Glutamatergic neuron (in vitro differentiated cells): ENCODE measurements at regions not wholly inside any gene's neighbourhood (a gene's known extent, or its start where the extent isn't known, plus 50 kb on each side); places are given as distances from the start of the nearest gene placed in this dataset.
A peak's percentile ranks its signal among the peaks of the same experiment; 100 is the strongest.
"Not testable (repeated sequence)": the region's sequence is repeated elsewhere in the genome, so short reads cannot be mapped to it uniquely, and the experiment has no call there.

Experiments
- DNase-seq: peaks from one replicate; pipeline ENCODE4 v3.0.0; 2022
- H3K27ac Mint-ChIP-seq: one replicate; pipeline ENCODE4 v1.8.0; 2020; ENCODE audit warnings: mild to moderate bottlenecking, mixed read lengths, inconsistent platforms; ENCODE audit not compliant: unreplicated experiment
- H3K27me3 Mint-ChIP-seq: one replicate; pipeline ENCODE4 v1.8.0; 2020; ENCODE audit warnings: mild to moderate bottlenecking, moderate library complexity, mixed read lengths, inconsistent platforms; ENCODE audit not compliant: unreplicated experiment
- H3K36me3 Mint-ChIP-seq: one replicate; pipeline ENCODE4 v1.8.0; 2020; ENCODE audit warnings: mild to moderate bottlenecking, mixed read lengths, inconsistent platforms; ENCODE audit not compliant: unreplicated experiment
- H3K4me1 Mint-ChIP-seq: one replicate; pipeline ENCODE4 v1.8.0; 2020; ENCODE audit warnings: mild to moderate bottlenecking, low read depth, mixed read lengths, inconsistent platforms; ENCODE audit not compliant: unreplicated experiment
- H3K4me3 Mint-ChIP-seq: one replicate; pipeline ENCODE4 v1.8.0; 2020; ENCODE audit warnings: mild to moderate bottlenecking, mixed read lengths, inconsistent platforms; ENCODE audit not compliant: unreplicated experiment
- H3K9me3 Mint-ChIP-seq: one replicate; pipeline ENCODE4 v1.8.0; 2020; ENCODE audit warnings: mild to moderate bottlenecking, moderate library complexity, mixed read lengths, inconsistent platforms; ENCODE audit not compliant: unreplicated experiment
- CTCF ChIP-seq: fragments of 200-600 bp; sonication (generic); IDR thresholded peaks from one replicate; pipeline ENCODE4 v1.5.0; 2021; ENCODE audit not compliant: partially characterized antibody, unreplicated experiment

- TF ChIP-seq CTCF = no peak
- Mint-ChIP-seq H3K27ac (no peak overlapping the region), H3K4me1 (no peaks in the 10 kb centered on the region), H3K9me3 (no peaks in the 10 kb centered on the region), H3K4me3 (no peak overlapping the region), H3K27me3 (peaks cover 1% of the 10 kb centered on the region), H3K36me3 (no peaks in the 10 kb centered on the region)
- no peak for DNase-seq
Measured at GRCh38 chr1:119266386-119266785, 102.2 kb upstream of the HAO2 start.

- no peak overlapping the region for H3K4me3 Mint-ChIP-seq
- H3K27ac Mint-ChIP-seq = no peak overlapping the region
- H3K36me3 Mint-ChIP-seq = no peaks in the 10 kb centered on the region
Measured at GRCh38 chr1:119266858-119267257, 101.7 kb upstream of the HAO2 start.

GRCh38 chr1:119267288-119267687 is 101.3 kb upstream of the HAO2 start:
- not testable (repeated sequence) for H3K27me3 Mint-ChIP-seq, H3K4me1 Mint-ChIP-seq, DNase-seq, H3K27ac Mint-ChIP-seq, H3K36me3 Mint-ChIP-seq, H3K9me3 Mint-ChIP-seq, H3K4me3 Mint-ChIP-seq

More at GRCh38 chr1:119266858-119267257, 101.7 kb upstream of the HAO2 start:
- H3K4me1 Mint-ChIP-seq = no peaks in the 10 kb centered on the region
- no peaks in the 10 kb centered on the region for H3K9me3 Mint-ChIP-seq
- TF ChIP-seq CTCF = no peak
- DNase-seq = no peak
- H3K27me3 Mint-ChIP-seq = peaks cover 1% of the 10 kb centered on the region

- H3K9me3 Mint-ChIP-seq = no peaks in the 10 kb centered on the region
- no peak for DNase-seq
- peaks cover under 1% of the 10 kb centered on the region for H3K27me3 Mint-ChIP-seq
- no peaks in the 10 kb centered on the region for H3K36me3 Mint-ChIP-seq
- H3K4me1 Mint-ChIP-seq = no peaks in the 10 kb centered on the region
- no peak overlapping the region for H3K4me3 Mint-ChIP-seq
- TF ChIP-seq CTCF = no peak
- H3K27ac Mint-ChIP-seq = no peak overlapping the region
Measured at GRCh38 chr1:119268879-119269278, 99.7 kb upstream of the HAO2 start.

DNA sequence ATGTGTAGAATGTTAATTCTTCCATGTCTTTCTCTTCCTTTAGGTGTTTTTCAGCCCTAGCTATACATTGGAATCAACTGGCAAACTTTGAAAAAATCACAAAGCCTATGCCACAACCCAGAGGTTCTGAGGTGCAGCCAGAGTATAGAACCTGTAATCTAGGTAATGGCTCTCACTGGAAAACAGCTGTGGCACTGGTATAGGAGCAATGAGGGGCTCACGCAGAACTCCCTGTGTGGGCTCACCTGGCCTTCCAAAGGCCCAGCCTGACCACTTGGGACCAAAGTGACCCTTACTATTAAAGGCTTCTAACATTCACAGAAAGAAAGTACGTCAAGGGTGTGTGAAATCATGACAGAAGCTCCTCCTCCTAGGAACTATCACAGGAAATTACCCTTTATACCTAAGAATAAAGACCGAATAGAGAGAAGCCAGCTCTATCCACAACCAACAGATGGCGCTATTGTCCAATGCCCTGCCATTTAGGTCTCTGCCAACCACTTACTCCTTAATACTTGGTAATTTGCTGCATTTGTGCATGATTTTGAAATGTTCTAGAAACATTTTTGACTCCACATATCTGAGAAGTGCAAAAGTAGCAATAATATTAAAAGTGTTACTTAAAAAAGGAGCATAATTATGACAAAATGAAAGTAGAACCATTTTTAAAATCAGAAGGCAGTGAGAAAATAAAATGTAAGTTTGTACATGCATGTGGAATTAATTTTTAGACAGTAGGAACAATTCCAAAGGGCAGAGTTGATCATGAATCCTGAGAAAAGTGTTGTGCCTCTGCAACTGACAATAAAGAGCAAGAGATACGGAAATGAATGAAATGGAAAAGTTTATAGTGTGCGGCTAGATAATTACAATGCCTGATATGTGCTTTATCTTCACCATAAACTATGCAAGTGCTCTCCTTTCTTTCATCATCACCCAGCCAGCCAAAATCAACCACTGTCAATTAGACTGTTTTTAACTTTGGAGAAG is 93.1 kb upstream of the HAO2 start:
- peak; percentile 89 for TF ChIP-seq CTCF
- H3K9me3 Mint-ChIP-seq = peaks cover 3% of the 10 kb centered on the region
- H3K27ac Mint-ChIP-seq = no peak overlapping the region
- H3K4me3 Mint-ChIP-seq = no peak overlapping the region
- no peaks in the 10 kb centered on the region for H3K36me3 Mint-ChIP-seq
- peaks cover 3% of the 10 kb centered on the region for H3K27me3 Mint-ChIP-seq
- DNase-seq = peak; percentile 42
- H3K4me1 Mint-ChIP-seq = no peaks in the 10 kb centered on the region
